Loucy (cell line): ENCODE measurements at regions not wholly inside any gene's neighbourhood (a gene's known extent, or its start where the extent isn't known, plus 50 kb on each side); places are given as distances from the start of the nearest gene placed in this dataset.
A peak's percentile ranks its signal among the peaks of the same experiment; 100 is the strongest.

Experiments used
- H2AFZ ChIP-seq: fragments of 200-600 bp; sonication (generic); 2 replicates; pipeline ENCODE4 v1.6.0; 2016; ENCODE audit warnings: antibody characterized with exemption, mild to moderate bottlenecking, low read length, moderate library complexity
- H3F3A ChIP-seq: fragments of 200-600 bp; 2 replicates; pipeline ENCODE4 v1.6.0; 2016; ENCODE audit warnings: antibody characterized with exemption, low read depth, mild to moderate bottlenecking
- H3K27me3 ChIP-seq: fragments of 200-600 bp; sonication (generic); 2 replicates; pipeline ENCODE4 v1.6.1; 2014; ENCODE audit warnings: low read length, mild to moderate bottlenecking; ENCODE audit not compliant: insufficient read depth, poor library complexity, severe bottlenecking
- H3K36me3 ChIP-seq: fragments of 200-600 bp; sonication (generic); 2 replicates; pipeline ENCODE4 v1.6.1; 2016; ENCODE audit warnings: low read length; ENCODE audit not compliant: insufficient read depth
- H3K4me1 ChIP-seq: fragments of 200-600 bp; sonication (generic); 2 replicates; pipeline ENCODE4 v1.5.1; 2014; ENCODE audit warnings: low read length, mild to moderate bottlenecking; ENCODE audit not compliant: insufficient read depth, poor library complexity, severe bottlenecking
- H3K4me2 ChIP-seq: fragments of 200-600 bp; sonication (generic); 2 replicates; pipeline ENCODE4 v1.6.0; 2014; ENCODE audit warnings: antibody characterized with exemption, low read length, low read depth, mild to moderate bottlenecking; ENCODE audit not compliant: poor library complexity, severe bottlenecking
- H3K4me3 ChIP-seq: fragments of 200-600 bp; sonication (generic); 2 replicates; pipeline ENCODE4 v1.5.1; 2014; ENCODE audit warnings: low read length, mild to moderate bottlenecking, mixed read lengths; ENCODE audit not compliant: poor library complexity, severe bottlenecking
- H3K79me2 ChIP-seq: fragments of 200-600 bp; sonication (generic); 2 replicates; pipeline ENCODE4 v1.6.1; 2014; ENCODE audit warnings: low read length; ENCODE audit not compliant: insufficient read depth
- H3K9ac ChIP-seq: fragments of 200-600 bp; sonication (generic); 2 replicates; pipeline ENCODE4 v1.6.0; 2014; ENCODE audit warnings: mild to moderate bottlenecking, low read depth, low read length, moderate library complexity; ENCODE audit not compliant: poor library complexity, severe bottlenecking
- H3K9me2 ChIP-seq: fragments of 200-600 bp; sonication (generic); replicated peaks from 2 replicates; pipeline ENCODE4 v1.6.1; 2016; ENCODE audit warnings: low read depth, low read length, mixed read lengths
- H3K9me3 ChIP-seq: fragments of 200-600 bp; sonication (generic); 2 replicates; pipeline ENCODE4 v1.6.1; 2014; ENCODE audit warnings: mild to moderate bottlenecking, antibody characterized with exemption, low read length, low read depth; ENCODE audit not compliant: insufficient read depth
- H4K20me1 ChIP-seq: fragments of 200-600 bp; sonication (generic); 2 replicates; pipeline ENCODE4 v1.6.0; 2014; ENCODE audit warnings: antibody characterized with exemption, low read length, mild to moderate bottlenecking; ENCODE audit not compliant: insufficient read depth, poor library complexity, severe bottlenecking
- EZH2phosphoT487 ChIP-seq: fragments of 200-600 bp; IDR thresholded peaks from 2 replicates; pipeline ENCODE4 v1.6.1; 2018; ENCODE audit warnings: antibody characterized with exemption, mild to moderate bottlenecking, moderate library complexity, borderline replicate concordance
- TF ChIP-seq, protein P1 (sequence below): fragments of 200-600 bp; sonication (generic); conservative IDR thresholded peaks from 2 replicates; pipeline ENCODE4 v1.5.1; 2014; ENCODE audit warnings: mild to moderate bottlenecking, antibody characterized with exemption, low read length

DNA sequence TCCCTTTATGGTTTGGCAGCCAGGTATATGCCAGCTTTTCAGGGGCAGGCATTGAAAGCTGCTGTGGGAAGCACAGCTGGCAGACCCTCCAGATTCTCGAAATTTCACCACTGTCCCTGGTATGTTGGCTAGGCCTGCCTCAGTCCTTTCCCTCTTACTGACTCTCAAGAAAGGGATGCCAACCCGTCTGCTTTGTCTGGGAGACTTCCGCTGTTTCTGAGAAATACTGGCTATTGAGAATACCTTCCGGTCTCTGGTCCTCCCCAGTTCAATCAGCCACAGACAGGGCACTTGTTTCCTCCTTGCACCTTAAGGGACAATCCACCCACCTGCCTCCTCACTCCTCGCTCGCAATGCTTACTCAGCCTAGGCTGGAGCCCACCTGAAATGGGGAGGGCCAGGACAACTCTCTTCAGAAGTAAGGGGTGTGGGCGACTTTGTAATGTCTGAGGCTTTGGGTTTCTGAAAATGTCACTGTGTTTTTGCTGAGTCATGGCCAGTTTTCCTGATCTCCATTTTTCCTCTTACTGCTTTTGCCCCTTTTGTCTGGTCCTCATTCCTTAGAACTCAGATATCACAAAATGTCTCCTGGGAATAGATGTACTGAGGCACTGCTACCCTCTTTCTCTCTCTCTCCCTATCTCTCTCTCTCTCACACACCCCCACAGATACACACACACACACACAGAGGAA lies 571.1 kb downstream of the TNS1 start:
- no peaks in the 10 kb centered on the region for H3K79me2 ChIP-seq
- no peaks in the 10 kb centered on the region for H3K36me3 ChIP-seq
- H3K4me2 ChIP-seq = no peak overlapping the region
- no peaks in the 10 kb centered on the region for H3K9me2 ChIP-seq
- no peaks in the 10 kb centered on the region for H4K20me1 ChIP-seq
- TF ChIP-seq, protein P1, sequence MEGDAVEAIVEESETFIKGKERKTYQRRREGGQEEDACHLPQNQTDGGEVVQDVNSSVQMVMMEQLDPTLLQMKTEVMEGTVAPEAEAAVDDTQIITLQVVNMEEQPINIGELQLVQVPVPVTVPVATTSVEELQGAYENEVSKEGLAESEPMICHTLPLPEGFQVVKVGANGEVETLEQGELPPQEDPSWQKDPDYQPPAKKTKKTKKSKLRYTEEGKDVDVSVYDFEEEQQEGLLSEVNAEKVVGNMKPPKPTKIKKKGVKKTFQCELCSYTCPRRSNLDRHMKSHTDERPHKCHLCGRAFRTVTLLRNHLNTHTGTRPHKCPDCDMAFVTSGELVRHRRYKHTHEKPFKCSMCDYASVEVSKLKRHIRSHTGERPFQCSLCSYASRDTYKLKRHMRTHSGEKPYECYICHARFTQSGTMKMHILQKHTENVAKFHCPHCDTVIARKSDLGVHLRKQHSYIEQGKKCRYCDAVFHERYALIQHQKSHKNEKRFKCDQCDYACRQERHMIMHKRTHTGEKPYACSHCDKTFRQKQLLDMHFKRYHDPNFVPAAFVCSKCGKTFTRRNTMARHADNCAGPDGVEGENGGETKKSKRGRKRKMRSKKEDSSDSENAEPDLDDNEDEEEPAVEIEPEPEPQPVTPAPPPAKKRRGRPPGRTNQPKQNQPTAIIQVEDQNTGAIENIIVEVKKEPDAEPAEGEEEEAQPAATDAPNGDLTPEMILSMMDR = no peak
- TF ChIP-seq EZH2phosphoT487 = no peak
- H3K4me3 ChIP-seq = no peak overlapping the region
- peaks cover 20% of the 10 kb centered on the region for H3K4me1 ChIP-seq
- no peaks in the 10 kb centered on the region for H3K27me3 ChIP-seq
- no peak overlapping the region for H3K9ac ChIP-seq
- H3F3A ChIP-seq = no peaks in the 10 kb centered on the region
- no peaks in the 10 kb centered on the region for H3K9me3 ChIP-seq
- H2AFZ ChIP-seq = peak overlapping the region; percentile 32; the same call in 1 of the 2 replicates

- no peaks in the 10 kb centered on the region for H3K9me3 ChIP-seq
- no peak overlapping the region for H2AFZ ChIP-seq
- no peaks in the 10 kb centered on the region for H4K20me1 ChIP-seq
- no peaks in the 10 kb centered on the region for H3F3A ChIP-seq
- H3K9me2 ChIP-seq = no peaks in the 10 kb centered on the region
- no peaks in the 10 kb centered on the region for H3K27me3 ChIP-seq
- H3K4me1 ChIP-seq = peaks cover 20% of the 10 kb centered on the region
- H3K36me3 ChIP-seq = no peaks in the 10 kb centered on the region
- H3K9ac ChIP-seq = no peak overlapping the region
- TF ChIP-seq EZH2phosphoT487 = no peak
- TF ChIP-seq, protein P1 = no peak
- H3K4me2 ChIP-seq = no peak overlapping the region
- no peaks in the 10 kb centered on the region for H3K79me2 ChIP-seq
- no peak overlapping the region for H3K4me3 ChIP-seq
These were observed 571.2 kb upstream of the TNP1 start for GRCh38 chr2:217430916-217431576.

- Histone ChIP-seq H2AFZ (no peak overlapping the region), H3K27me3 (no peaks in the 10 kb centered on the region), H3K36me3 (no peaks in the 10 kb centered on the region), H3K9me3 (no peaks in the 10 kb centered on the region), H4K20me1 (no peaks in the 10 kb centered on the region), H3F3A (no peaks in the 10 kb centered on the region), H3K4me1 (peaks cover 20% of the 10 kb centered on the region), H3K4me2 (no peak overlapping the region), H3K4me3 (no peak overlapping the region), H3K9ac (no peak overlapping the region), H3K79me2 (no peaks in the 10 kb centered on the region), H3K9me2 (no peaks in the 10 kb centered on the region)
- no peak for TF ChIP-seq EZH2phosphoT487
- TF ChIP-seq, protein P1 = no peak
These were observed 570.2 kb upstream of the TNP1 start for GRCh38 chr2:217429981-217430500.
